ENCODE measurements at regions not wholly inside any gene's neighbourhood (a gene's known extent, or its start where the extent isn't known, plus 50 kb on each side); places are given as distances from the start of the nearest gene placed in this dataset.
A peak's percentile ranks its signal among the peaks of the same experiment; 100 is the strongest.

DNA sequence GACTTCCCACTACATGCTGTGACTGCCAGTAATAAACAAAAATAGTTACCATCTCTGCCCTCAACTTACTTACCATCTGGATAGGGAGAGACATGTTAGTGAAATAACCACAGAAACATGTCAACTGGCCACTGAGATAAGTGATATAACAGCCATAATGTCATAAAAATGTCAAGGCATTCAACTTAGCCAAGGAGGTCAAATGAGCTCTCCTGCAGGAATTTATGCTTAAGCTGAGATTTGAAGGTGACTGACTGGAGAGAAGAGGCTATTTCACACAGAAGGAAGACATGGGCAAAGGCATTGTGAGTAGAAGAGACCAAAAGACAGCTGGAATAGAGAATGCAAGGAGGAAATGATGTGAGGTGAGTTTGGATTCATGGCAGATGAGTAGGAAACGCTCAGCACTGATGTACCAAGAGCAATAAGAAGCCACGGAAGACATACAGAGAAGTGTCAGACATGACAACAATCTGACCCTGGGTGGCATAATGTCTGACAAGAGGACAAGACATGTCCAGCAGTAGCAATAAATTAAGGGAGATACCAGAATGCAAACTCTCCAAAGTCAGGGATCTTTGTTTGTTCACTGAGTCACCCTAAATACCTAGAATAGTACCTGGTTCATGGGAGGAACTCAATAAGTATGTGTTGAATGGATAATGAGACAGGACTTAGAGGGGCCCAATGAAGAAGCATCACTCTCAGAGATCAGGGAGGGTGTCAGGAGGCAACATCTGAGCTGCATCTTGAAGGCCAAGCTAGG lies 318.8 kb downstream of the ACTL7B start:
- no peak for ATAC-seq (ENCODE audit: low FRiP score in 2 of 2)
- 84 to 94% methylated on average over 2 of the region's 2 CpGs for WGBS, 2 donors

GRCh38 chr9:108535526-108535925 lies 320.3 kb downstream of the ACTL7B start:
- Histone ChIP-seq H3K36me3 (no peaks in the 10 kb centered on the region), H3K9me3 (no peaks in the 10 kb centered on the region), H3K27ac (no peak overlapping the region), H3K4me3 (no peak overlapping the region), H3K4me1 (peaks cover 0 to 5% (median 0%) of the 10 kb centered on the region in 4 donors), H3K27me3 (no peaks in the 10 kb centered on the region)
- 82 to 94% methylated on average over 3 of the region's 3 CpGs for WGBS, 2 donors
- TF ChIP-seq POLR2AphosphoS5 (IDR thresholded peaks at IDR 0.05) (no peak), EP300 (IDR thresholded peaks at IDR 0.05) (no peak), POLR2A (IDR thresholded peaks at IDR 0.05) (no peak), CTCF (IDR thresholded peaks at IDR 0.05) (peak in 3 of 6 experiments; percentile 16 to 33 (median 29))
- ATAC-seq (ENCODE audit: low FRiP score in 2 of 2) (no peak), DNase-seq (no peak)

More for the DNA sequence above, 318.8 kb downstream of the ACTL7B start:
- Histone ChIP-seq H3K9me3 (no peaks in the 10 kb centered on the region), H3K27ac (no peak overlapping the region), H3K4me3 (no peak overlapping the region), H3K36me3 (no peaks in the 10 kb centered on the region), H3K4me1 (peaks cover 0 to 5% (median 0%) of the 10 kb centered on the region in 4 donors), H3K27me3 (no peaks in the 10 kb centered on the region)
- DNase-seq = no peak
- TF ChIP-seq EP300 (IDR thresholded peaks at IDR 0.05) = no peak
- no peak for TF ChIP-seq POLR2AphosphoS5 (IDR thresholded peaks at IDR 0.05)
- TF ChIP-seq CTCF (IDR thresholded peaks at IDR 0.05) = no peak
- TF ChIP-seq POLR2A (IDR thresholded peaks at IDR 0.05) = no peak

GRCh38 chr9:108534741-108535140 lies 321.0 kb downstream of the ACTL7B start:
- TF ChIP-seq EP300 (IDR thresholded peaks at IDR 0.05) = no peak
- no peak for TF ChIP-seq POLR2A (IDR thresholded peaks at IDR 0.05)
- TF ChIP-seq POLR2AphosphoS5 (IDR thresholded peaks at IDR 0.05) = no peak
- TF ChIP-seq CTCF (IDR thresholded peaks at IDR 0.05) = no peak
- WGBS, 2 donors = 65 to 75% methylated on average over 2 of the region's 2 CpGs
- H3K4me1 ChIP-seq = peaks cover 0 to 5% (median 0%) of the 10 kb centered on the region in 4 donors
- no peak overlapping the region for H3K27ac ChIP-seq
- no peaks in the 10 kb centered on the region for H3K27me3 ChIP-seq
- DNase-seq (no peak), ATAC-seq (ENCODE audit: low FRiP score in 2 of 2) (no peak)
- H3K4me3 ChIP-seq = no peak overlapping the region
- H3K36me3 ChIP-seq = no peaks in the 10 kb centered on the region
- no peaks in the 10 kb centered on the region for H3K9me3 ChIP-seq

DNA sequence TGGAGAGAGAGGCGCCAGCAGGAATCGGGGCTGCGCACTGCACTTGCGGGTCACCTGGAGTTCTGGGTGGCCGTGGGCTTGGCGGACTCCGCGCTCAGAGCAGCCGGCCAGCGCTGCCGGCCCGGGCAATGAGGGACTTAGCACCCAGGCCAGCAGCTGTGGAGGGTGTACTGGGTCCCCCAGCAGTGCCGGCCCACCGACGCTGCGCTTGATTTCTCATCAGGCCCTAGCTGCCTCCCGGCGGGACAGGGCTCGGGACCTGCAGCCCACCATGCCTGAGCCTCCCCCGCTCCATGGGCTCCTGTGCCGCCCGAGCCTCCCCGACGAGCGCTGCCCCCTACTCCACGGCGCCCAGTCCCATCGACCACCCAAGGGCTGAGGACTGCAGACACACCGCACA lies 325.6 kb downstream of the ACTL7B start:
- TF ChIP-seq POLR2AphosphoS5 (IDR thresholded peaks at IDR 0.05) (no peak), POLR2A (IDR thresholded peaks at IDR 0.05) (no peak), CTCF (IDR thresholded peaks at IDR 0.05) (no peak)
- H3K36me3 ChIP-seq = no peaks in the 10 kb centered on the region
- no peaks in the 10 kb centered on the region for H3K27me3 ChIP-seq
- 97% methylated on average over 27 of the region's 29 CpGs; no CpG with 5 or more reads in 1 of the 2 donors for WGBS, 2 donors
- no peak overlapping the region for H3K4me3 ChIP-seq
- no peak overlapping the region for H3K27ac ChIP-seq
- H3K9me3 ChIP-seq = no peaks in the 10 kb centered on the region
- DNase-seq (peak in 1 of 2 donors; percentile 68), ATAC-seq (ENCODE audit: low FRiP score in 2 of 2) (no peak)
- no peaks in the 10 kb centered on the region for H3K4me1 ChIP-seq

DNA sequence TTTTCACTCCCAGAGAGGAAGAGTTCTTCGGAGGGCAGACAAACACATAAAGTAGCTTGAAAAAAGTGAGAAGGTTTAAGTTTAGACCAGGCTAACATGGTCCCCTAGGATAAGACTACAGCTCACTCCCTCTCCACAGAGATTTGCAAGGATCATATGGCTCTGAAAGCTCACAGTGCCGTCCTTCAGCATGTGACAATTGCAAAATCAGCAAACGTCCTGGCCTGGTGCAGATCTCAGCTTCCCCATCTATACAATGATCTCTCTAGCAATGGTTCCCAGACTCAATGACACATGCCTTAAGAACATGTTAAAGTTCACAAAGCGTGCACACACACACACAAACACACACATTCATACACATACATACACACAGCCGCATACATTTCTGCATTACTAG lies 327.6 kb downstream of the ACTL7B start:
- H3K4me3 ChIP-seq = no peak overlapping the region
- no peaks in the 10 kb centered on the region for H3K9me3 ChIP-seq
- DNase-seq = no peak
- ATAC-seq (ENCODE audit: low FRiP score in 2 of 2) = no peak
- no peaks in the 10 kb centered on the region for H3K4me1 ChIP-seq
- no peaks in the 10 kb centered on the region for H3K36me3 ChIP-seq
- H3K27ac ChIP-seq = no peak overlapping the region
- H3K27me3 ChIP-seq = no peaks in the 10 kb centered on the region
- TF ChIP-seq POLR2AphosphoS5 (IDR thresholded peaks at IDR 0.05) = no peak
- no peak for TF ChIP-seq POLR2A (IDR thresholded peaks at IDR 0.05)
- no peak for TF ChIP-seq EP300 (IDR thresholded peaks at IDR 0.05)
- TF ChIP-seq CTCF (IDR thresholded peaks at IDR 0.05) = no peak
- WGBS, 2 donors = 73 to 80% methylated on average over 5 of the region's 5 CpGs
